HG03432 (cell line): ENCODE measurements at regions not wholly inside any gene's neighbourhood (a gene's known extent, or its start where the extent isn't known, plus 50 kb on each side); places are given as distances from the start of the nearest gene placed in this dataset.

Experiments
- ATAC-seq: cut with Tn5 transposase; IDR thresholded peaks from one replicate; pipeline ENCODE4 v1.9.1; 2021; ENCODE audit warnings: mild to moderate bottlenecking, moderate library complexity; ENCODE audit not compliant: unreplicated experiment

GRCh38 chr5:98709681-98710080 lies 63.8 kb upstream of the RGMB start:
- no peak for ATAC-seq

- no peak for ATAC-seq
Measured at GRCh38 chr5:98713027-98713426, 60.4 kb upstream of the RGMB start.

GRCh38 chr5:98713856-98714255 lies 59.6 kb upstream of the RGMB start:
- no peak for ATAC-seq

GRCh38 chr5:98714710-98715288 lies 58.7 kb upstream of the RGMB start:
- no peak for ATAC-seq

GRCh38 chr5:98721231-98721928 lies 52.1 kb upstream of the RGMB start:
- ATAC-seq = no peak

GRCh38 chr5:98722188-98722587 lies 51.3 kb upstream of the RGMB start:
- ATAC-seq = no peak

- no peak for ATAC-seq
Measured at GRCh38 chr5:98723061-98723460, 50.4 kb upstream of the RGMB start.
